B cell (primary cell): ENCODE measurements at regions not wholly inside any gene's neighbourhood (a gene's known extent, or its start where the extent isn't known, plus 50 kb on each side); places are given as distances from the start of the nearest gene placed in this dataset.

ENCODE experiments used
- EZH2 ChIP-seq: IDR thresholded peaks from 2 replicates; pipeline ENCODE4 v1.6.1; 2012; ENCODE audit warnings: borderline replicate concordance, low read depth, mild to moderate bottlenecking, moderate library complexity, low read length; ENCODE audit not compliant: insufficient read depth, poor library complexity, severe bottlenecking
- TF ChIP-seq, protein P1 (sequence below): fragments of 200-600 bp; IDR thresholded peaks from one replicate; pipeline ENCODE4 v1.8.0; 2022; ENCODE audit warnings: antibody characterized with exemption, mild to moderate bottlenecking

DNA sequence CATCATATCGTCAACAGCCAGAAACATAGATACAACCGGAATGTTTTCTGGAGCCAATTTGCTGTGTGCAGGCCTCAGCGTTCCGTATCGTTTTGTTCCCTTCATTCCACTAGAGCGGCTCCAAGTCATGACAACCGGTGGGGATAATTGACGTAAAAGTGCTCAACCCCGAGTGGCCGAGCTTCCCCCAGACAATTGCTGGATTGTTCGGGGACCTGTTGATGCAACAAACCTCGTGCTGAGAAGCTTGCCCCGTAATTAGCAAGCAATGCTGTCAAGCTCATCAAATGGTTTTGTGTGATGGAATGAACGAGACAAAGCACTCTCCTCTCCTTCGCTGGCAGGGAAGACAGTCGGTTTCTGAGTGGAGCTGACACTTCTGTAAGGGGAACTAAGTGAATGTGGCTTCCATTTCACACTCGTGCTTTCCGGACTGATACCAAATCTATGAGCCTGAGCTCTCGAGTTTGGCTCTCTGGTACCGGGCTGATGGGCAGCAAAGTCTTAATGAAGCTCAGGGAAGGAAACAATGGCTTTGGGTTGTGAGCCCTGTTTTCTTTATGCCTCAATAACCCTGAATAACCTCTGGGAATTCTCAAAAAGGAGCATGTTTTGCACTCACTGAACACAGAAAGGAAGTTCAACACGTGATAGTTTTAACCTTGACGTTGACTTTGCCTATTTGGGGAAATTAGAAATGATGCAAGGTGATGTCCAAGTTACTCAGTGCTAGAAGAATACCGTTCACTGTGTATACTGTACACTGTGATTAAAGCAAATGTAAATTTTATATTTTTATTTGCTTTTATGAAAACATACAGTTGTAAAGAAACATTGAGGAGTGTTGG lies 220.5 kb downstream of the BAMBI start:
- TF ChIP-seq, protein P1, sequence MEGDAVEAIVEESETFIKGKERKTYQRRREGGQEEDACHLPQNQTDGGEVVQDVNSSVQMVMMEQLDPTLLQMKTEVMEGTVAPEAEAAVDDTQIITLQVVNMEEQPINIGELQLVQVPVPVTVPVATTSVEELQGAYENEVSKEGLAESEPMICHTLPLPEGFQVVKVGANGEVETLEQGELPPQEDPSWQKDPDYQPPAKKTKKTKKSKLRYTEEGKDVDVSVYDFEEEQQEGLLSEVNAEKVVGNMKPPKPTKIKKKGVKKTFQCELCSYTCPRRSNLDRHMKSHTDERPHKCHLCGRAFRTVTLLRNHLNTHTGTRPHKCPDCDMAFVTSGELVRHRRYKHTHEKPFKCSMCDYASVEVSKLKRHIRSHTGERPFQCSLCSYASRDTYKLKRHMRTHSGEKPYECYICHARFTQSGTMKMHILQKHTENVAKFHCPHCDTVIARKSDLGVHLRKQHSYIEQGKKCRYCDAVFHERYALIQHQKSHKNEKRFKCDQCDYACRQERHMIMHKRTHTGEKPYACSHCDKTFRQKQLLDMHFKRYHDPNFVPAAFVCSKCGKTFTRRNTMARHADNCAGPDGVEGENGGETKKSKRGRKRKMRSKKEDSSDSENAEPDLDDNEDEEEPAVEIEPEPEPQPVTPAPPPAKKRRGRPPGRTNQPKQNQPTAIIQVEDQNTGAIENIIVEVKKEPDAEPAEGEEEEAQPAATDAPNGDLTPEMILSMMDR = no peak
- no peak for TF ChIP-seq EZH2
